NCI-H187 treated with DMSO at 0.1 percent for 48 hours (cell line): ENCODE measurements at regions not wholly inside any gene's neighbourhood (a gene's known extent, or its start where the extent isn't known, plus 50 kb on each side); places are given as distances from the start of the nearest gene placed in this dataset.

ENCODE experiments used
- DNase-seq: peaks from one replicate; lab custom pipeline; 2025; lab: John Stamatoyannopoulos, UW

DNA sequence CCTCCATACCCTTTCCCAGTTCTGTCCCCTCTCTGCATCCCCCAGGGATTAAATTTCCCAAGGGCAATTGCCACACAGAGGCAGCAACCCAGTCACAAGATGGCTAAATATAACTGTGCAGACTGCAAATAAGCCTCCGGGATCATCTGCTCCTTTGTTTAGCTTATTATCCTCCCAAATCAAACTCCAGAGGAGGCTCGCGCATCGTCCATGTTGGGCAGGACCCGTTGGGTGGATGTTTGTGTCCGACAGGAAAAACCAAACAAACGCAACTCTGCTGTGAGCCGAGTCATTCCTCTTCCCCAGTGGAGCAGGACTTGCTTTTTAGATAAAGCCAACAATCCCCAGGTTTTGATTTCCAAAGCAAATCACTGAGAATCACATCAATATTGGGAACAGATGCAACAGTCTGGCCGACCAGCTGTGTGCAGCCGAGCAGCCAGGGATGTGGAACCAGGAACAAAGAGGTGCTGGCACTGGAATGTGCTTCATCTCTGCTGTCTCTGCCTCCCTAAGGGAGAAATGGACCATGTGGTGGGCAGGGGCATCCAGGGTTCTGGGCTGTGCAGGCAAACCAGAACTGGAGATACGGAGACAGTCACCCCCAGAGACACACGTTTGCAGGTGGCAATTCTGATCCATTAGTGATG is 89.8 kb downstream of the PTTG1 start:
- DNase-seq, result no peak
